Fibroblast of the conjunctiva (primary cell): ENCODE measurements at regions not wholly inside any gene's neighbourhood (a gene's known extent, or its start where the extent isn't known, plus 50 kb on each side); places are given as distances from the start of the nearest gene placed in this dataset.

Experiments
- DNase-seq: peaks from one replicate; pipeline ENCODE4 v3.0.0-alpha.2; 2010; ENCODE audit warnings: low read depth

- no peak for DNase-seq
These were observed 93.0 kb downstream of the MTPAP start for GRCh38 chr10:30256084-30256483.

- DNase-seq: no peak
These were observed 94.2 kb downstream of the MTPAP start for GRCh38 chr10:30254926-30255325.

GRCh38 chr10:30248728-30249127 is 100.3 kb downstream of the MTPAP start:
- DNase-seq: no peak

- DNase-seq: no peak
These were observed 101.4 kb downstream of the MTPAP start for GRCh38 chr10:30247704-30248103.

- DNase-seq: no peak
These were observed 107.5 kb downstream of the MTPAP start for GRCh38 chr10:30241422-30242110.

- no peak for DNase-seq
These were observed 110.2 kb downstream of the MTPAP start for GRCh38 chr10:30238836-30239235.

- no peak for DNase-seq
These were observed 115.7 kb downstream of the MTPAP start for GRCh38 chr10:30233186-30233959.

- no peak for DNase-seq
These were observed 117.4 kb downstream of the MTPAP start for GRCh38 chr10:30231709-30232108.

- no peak for DNase-seq
These were observed 117.9 kb downstream of the MTPAP start for GRCh38 chr10:30231071-30231652.

- no peak for DNase-seq
These were observed 119.5 kb downstream of the MTPAP start for GRCh38 chr10:30229536-30229935.

- no peak for DNase-seq
These were observed 120.6 kb downstream of the MTPAP start for GRCh38 chr10:30228417-30229036.

GRCh38 chr10:30227481-30227880 is 121.6 kb downstream of the MTPAP start:
- DNase-seq: no peak

- no peak for DNase-seq
These were observed 128.9 kb downstream of the MTPAP start for GRCh38 chr10:30219971-30220751.

GRCh38 chr10:30216821-30217220 is 132.3 kb downstream of the MTPAP start:
- DNase-seq: no peak

- DNase-seq: no peak
These were observed 133.5 kb downstream of the MTPAP start for GRCh38 chr10:30215623-30216022.

- no peak for DNase-seq
These were observed 133.9 kb downstream of the MTPAP start for GRCh38 chr10:30215141-30215540.

- DNase-seq: no peak
These were observed 138.8 kb downstream of the MTPAP start for GRCh38 chr10:30210296-30210695.

GRCh38 chr10:30208330-30208729 is 140.7 kb downstream of the MTPAP start:
- no peak for DNase-seq

GRCh38 chr10:30207485-30208052 is 141.5 kb downstream of the MTPAP start:
- no peak for DNase-seq

- no peak for DNase-seq
These were observed 140.6 kb upstream of the JCAD start for GRCh38 chr10:30200017-30200415.

- DNase-seq: no peak
These were observed 140.1 kb upstream of the JCAD start for GRCh38 chr10:30199376-30200016.
